GM21367 (cell line): ENCODE measurements at regions not wholly inside any gene's neighbourhood (a gene's known extent, or its start where the extent isn't known, plus 50 kb on each side); places are given as distances from the start of the nearest gene placed in this dataset.
"Not testable (repeated sequence)": the region's sequence is repeated elsewhere in the genome, so short reads cannot be mapped to it uniquely, and the experiment has no call there.

Source experiments
- ATAC-seq: cut with Tn5 transposase; IDR thresholded peaks from one replicate; pipeline ENCODE4 v1.9.1; 2021; ENCODE audit not compliant: unreplicated experiment

DNA sequence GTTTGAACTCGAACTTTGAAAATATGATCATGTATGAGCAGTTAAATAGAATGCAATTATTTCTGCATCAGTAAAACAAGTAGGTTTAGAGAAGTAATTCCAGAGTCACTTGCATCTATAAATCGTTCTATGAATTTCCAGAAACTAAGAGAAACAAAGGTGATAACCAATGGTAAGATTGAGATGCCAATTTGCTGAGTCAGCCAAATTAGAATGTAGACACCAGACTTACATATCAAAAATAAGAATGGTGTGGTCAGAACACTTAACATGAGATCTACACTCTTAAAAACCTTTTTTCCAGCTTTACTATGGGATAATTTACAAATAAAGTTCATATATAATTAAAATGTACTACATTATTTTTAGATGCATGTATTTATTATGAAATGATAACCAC, 1435.9 kb downstream of the OTOL1 start:
- no peak for ATAC-seq

DNA sequence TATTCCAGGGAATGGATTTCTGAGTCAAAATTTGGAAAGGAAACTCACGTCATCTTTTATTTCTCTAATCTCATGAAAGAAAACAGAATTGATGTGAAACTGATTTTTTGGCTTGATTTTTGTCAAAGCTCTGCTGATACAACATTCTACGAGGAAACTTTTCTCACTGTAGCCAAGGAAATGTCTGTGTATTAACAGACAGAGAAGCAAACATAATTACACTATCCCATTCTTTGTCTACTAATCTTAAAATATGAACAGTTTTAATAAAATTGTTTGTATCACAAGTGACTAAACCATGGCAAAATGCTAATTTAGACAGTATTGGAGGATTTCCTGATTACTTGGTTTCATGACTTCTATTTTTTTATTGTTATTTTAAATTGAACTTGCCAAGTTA, 1437.0 kb downstream of the OTOL1 start:
- no peak for ATAC-seq

DNA sequence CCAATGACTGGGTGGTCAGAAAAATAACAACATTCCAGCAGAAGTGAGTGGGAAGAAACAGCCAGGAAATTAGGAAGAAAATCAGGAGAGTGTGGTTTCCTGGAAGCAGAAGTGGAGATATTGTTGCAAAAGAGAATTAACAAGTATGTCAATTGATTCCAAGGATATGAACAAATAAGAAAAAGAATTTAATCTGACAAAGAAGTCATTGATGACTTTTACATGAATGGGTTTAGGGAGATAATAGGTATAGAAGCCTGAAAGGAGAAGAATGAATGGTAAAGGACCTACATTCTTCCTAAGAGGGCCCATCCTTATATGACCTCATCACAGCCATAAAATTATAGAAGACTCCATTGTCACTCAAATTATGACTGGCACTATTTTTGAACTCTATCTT, 1440.1 kb downstream of the OTOL1 start:
- no peak for ATAC-seq

DNA sequence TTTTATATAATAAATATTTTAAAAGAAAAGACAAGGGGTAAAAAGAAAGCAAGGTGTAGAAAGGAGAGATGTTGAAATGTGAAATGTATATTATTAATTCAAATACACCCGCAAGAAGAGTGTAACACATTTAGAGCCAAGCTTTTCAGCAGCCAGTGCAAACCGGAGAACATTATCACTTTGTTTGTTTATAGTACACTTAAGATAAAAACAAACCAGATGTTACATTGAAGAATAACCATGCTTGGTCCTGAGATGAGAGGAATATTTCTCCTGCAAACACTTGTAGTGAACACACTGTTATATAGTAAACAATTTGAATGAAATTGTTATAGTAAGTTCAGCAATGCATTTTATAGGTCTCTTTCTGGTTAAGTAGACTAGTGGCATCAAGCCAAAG, 1441.5 kb downstream of the OTOL1 start:
- ATAC-seq = no peak

GRCh38 chr3:162945626-162946025, 1449.0 kb downstream of the OTOL1 start:
- ATAC-seq = no peak

GRCh38 chr3:162956711-162957110, 1460.1 kb downstream of the OTOL1 start:
- no peak for ATAC-seq

GRCh38 chr3:162960269-162960668, 1463.7 kb downstream of the OTOL1 start:
- ATAC-seq = no peak

GRCh38 chr3:162970292-162970691, 1473.7 kb downstream of the OTOL1 start:
- ATAC-seq = no peak

GRCh38 chr3:162971715-162972114, 1475.1 kb downstream of the OTOL1 start:
- ATAC-seq = no peak

DNA sequence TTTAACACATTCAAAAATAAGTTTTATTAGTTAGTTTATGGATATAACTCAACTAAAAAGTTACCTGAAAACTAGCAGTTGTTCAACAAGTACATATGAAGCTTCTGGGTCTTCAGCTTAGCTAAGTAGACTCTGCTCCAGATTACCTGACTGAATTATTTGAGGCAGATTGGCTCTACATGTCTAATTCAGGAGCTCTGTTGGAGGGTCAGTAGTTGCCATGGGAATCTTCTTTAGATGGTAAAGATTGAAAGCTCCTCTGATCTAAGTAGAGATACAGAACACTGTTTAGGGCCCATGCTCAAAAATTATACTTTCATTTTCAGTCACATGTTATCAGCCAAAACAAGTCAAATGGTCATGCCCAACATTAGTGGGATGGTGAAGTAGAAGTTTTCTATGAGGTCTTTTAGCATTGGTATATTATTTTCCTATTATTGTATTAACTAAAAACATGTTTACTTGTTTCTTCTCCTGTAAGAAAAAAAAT, 1476.9 kb downstream of the OTOL1 start:
- ATAC-seq = no peak

- ATAC-seq = no peak
Observed at GRCh38 chr3:162978136-162978535, 1481.5 kb downstream of the OTOL1 start.

GRCh38 chr3:162984746-162985145, 1488.1 kb downstream of the OTOL1 start:
- no peak for ATAC-seq

- ATAC-seq = not testable (repeated sequence)
Observed at GRCh38 chr3:162987085-162987794, 1490.6 kb downstream of the OTOL1 start.

DNA sequence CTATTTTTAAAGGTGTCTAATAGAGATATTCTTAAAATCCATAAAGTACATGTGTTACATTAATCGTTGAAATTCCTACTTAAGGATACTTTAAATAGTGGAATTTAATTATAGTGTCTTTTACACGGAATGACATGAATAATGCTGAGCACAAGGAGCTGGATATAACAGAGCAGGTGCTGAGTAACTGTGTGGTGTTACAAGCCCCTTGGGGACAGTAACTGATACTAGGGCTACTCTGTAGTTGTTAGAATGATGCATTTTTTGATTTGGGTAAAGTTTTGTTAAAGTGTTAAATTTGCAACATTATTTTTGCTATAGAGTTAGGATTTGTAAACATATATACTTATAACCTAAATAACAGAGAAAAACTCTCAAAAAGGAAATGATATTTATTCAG, 1496.1 kb downstream of the OTOL1 start:
- no peak for ATAC-seq

DNA sequence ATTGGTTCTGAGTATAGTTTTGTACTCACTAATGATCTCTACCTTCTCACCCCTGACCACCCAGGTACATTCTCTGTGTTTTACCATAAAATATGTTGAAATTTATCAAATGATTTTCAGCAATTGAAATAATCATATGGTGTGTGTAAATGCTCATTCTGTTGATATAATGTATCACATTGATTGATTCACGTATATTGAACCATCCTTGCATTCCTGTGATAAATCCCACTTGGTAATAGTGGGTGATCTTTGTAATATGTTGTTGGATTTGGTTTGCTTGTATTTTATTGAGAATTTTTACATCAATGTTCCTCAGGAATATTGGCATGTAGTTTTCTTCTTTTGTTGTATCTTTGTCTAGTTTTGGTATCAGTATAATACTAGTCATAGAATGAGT, 1497.6 kb downstream of the OTOL1 start:
- no peak for ATAC-seq

- no peak for ATAC-seq
Observed at GRCh38 chr3:162996368-162996767, 1499.8 kb downstream of the OTOL1 start.

- ATAC-seq = no peak
Observed at GRCh38 chr3:162998205-162998604, 1501.6 kb downstream of the OTOL1 start.

GRCh38 chr3:163011596-163011995, 1515.0 kb downstream of the OTOL1 start:
- ATAC-seq = no peak

GRCh38 chr3:163016251-163016650, 1519.6 kb downstream of the OTOL1 start:
- ATAC-seq = no peak

DNA sequence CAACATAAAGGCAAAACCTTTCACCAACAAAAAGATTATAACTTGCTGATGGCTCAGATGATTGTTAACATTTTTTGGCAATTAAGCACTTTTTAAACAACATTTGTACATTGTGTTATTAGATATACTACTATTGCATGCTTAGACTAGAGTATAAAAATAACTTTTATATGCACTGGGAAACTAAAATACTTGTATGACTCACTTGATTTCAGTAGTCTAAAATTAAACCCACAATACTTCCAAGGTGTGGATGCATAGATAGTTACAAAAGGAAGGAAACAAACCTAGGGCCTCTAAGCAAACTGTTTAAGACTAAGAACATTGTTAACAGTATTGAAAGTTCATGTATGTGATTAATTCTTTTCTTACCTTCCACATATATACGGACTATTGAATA, 1521.5 kb downstream of the OTOL1 start:
- ATAC-seq = no peak

DNA sequence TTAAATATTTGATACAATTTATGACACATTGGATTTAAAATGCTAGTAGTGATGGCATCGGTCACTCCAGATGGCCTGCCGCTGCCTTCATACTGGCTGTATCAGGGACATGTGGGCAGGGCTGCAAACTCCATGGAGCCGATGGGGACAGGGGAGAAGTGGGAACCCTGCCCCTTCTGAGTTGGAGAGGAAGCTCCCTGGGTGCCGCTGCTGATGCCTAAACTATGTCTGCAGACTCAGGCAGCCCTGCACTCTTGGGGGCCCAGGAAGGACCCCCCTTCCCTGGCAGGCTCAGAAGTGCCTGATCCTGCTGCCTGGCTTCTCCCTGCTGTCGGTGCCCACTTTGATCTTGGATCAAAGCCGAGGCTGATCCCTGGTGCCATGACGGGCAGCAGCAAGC, 1522.1 kb downstream of the OTOL1 start:
- ATAC-seq = no peak

DNA sequence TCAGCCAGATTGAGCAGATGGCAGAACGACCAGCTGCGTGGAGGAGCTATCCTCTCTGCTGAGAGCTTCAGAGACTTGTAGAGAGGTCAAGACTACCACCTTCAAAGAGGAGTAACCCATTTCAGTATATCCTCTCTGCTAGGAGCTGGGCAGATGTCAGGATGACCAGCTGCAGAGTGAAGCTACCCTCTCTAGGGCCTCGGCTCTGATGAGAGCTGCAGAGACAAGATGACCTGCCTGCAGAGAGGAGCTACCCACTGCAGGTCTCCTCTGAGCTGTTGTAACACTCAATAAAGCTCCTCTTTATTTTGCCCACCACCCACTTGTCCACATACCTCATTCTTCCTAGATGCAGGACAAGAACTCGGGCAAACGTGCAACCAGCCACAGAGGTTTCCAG, 1522.7 kb downstream of the OTOL1 start:
- no peak for ATAC-seq

DNA sequence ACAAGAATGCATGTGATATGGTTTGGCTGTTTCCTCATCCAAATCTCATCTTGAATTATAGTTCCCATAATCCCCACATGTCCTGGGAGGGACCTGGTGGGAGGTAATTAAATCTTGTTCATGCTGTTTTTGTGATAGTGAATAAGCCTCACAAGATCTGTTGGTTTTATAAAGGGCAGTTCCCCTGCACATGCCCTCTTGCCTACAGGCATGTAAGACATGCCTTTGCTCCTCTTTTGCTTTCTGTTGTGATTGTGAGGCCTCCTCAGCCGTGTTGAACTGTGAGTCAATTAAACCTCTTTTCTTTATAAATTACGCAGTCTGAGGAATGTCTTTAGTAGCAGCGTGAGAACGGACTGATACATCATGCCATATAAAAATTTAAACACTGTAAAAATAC, 1537.0 kb downstream of the OTOL1 start:
- ATAC-seq = no peak
